ENCODE measurements at regions not wholly inside any gene's neighbourhood (a gene's known extent, or its start where the extent isn't known, plus 50 kb on each side); places are given as distances from the start of the nearest gene placed in this dataset.

DNA sequence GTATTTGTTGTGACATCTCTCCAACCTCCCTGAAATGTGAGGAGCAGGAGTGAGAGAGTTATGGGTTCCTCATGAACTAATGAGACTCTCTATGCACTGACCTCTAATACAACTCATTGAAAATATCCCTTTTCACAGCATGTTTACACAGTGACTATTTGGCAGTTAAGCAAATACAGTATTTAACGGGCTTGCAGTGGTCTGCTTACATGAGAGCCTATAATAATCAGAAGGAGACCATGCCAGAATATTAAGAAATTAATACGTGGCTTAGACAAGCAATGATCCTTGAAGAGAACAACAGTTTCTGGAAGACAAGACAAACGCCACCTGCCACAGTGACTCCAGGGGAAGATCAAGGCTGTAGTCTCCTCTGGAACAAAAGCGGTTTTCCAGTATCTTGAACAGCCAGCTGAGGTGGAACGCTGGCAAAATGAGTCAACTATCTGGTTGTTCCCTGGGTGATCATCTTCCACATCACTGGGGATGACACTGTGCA lies 424.5 kb downstream of the DMAC1 start:
- Mint-ChIP-seq H3K9me3 (ENCODE audit: unreplicated experiment) (peaks cover 8% of the 10 kb centered on the region), H3K36me3 (ENCODE audit: insufficient read depth, unreplicated experiment) (no peaks in the 10 kb centered on the region), H3K4me3 (ENCODE audit: unreplicated experiment) (no peak overlapping the region), H3K4me1 (ENCODE audit: insufficient read depth, unreplicated experiment) (no peaks in the 10 kb centered on the region), H3K27me3 (ENCODE audit: insufficient read depth, unreplicated experiment) (peaks cover 12% of the 10 kb centered on the region), H3K27ac (ENCODE audit: low read depth, unreplicated experiment) (no peak overlapping the region)
- DNase-seq (ENCODE audit: unreplicated experiment): no peak
- no TSS peak for BruUV-seq (replicated peaks)
- TF ChIP-seq, protein P1, sequence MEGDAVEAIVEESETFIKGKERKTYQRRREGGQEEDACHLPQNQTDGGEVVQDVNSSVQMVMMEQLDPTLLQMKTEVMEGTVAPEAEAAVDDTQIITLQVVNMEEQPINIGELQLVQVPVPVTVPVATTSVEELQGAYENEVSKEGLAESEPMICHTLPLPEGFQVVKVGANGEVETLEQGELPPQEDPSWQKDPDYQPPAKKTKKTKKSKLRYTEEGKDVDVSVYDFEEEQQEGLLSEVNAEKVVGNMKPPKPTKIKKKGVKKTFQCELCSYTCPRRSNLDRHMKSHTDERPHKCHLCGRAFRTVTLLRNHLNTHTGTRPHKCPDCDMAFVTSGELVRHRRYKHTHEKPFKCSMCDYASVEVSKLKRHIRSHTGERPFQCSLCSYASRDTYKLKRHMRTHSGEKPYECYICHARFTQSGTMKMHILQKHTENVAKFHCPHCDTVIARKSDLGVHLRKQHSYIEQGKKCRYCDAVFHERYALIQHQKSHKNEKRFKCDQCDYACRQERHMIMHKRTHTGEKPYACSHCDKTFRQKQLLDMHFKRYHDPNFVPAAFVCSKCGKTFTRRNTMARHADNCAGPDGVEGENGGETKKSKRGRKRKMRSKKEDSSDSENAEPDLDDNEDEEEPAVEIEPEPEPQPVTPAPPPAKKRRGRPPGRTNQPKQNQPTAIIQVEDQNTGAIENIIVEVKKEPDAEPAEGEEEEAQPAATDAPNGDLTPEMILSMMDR (IDR thresholded peaks at IDR 0.05; ENCODE audit: unreplicated experiment): no peak
- ChIA-PET CTCF (no interaction called here), POLR2A (interaction anchor here (0.6 kb wide), 1 partner anchor 25 kb away, joined by 3 read pairs; no protein-coding TSS in a partner anchor)
- intact Hi-C loops (cut with micrococcal nuclease): no loop called here

DNA sequence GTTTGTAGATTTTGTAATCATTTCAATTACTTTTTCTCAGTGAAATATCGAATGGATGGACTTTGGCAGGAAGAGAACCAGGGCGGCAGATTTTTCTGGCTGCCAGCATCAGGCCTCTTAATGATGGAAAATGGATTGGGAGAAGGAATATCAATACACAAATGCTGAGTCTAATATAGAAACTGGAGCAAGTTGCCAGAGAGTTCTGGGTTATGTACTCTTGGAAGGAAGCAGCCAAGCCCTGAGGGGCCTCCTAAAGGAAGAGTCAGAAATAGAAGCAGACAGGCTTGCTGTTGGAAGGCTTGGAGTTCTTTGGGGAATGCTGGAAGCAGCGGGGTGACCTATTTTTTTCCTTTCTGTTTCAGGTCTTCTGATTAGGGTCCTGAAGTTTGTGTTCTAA lies 428.6 kb downstream of the DMAC1 start:
- DNase-seq (ENCODE audit: unreplicated experiment): no peak
- ChIA-PET POLR2A (no interaction called here), CTCF (no interaction called here)
- Mint-ChIP-seq H3K4me3 (ENCODE audit: unreplicated experiment) (no peak overlapping the region), H3K9me3 (ENCODE audit: unreplicated experiment) (peaks cover 2% of the 10 kb centered on the region), H3K27ac (ENCODE audit: low read depth, unreplicated experiment) (no peak overlapping the region), H3K36me3 (ENCODE audit: insufficient read depth, unreplicated experiment) (no peaks in the 10 kb centered on the region), H3K27me3 (ENCODE audit: insufficient read depth, unreplicated experiment) (no peaks in the 10 kb centered on the region), H3K4me1 (ENCODE audit: insufficient read depth, unreplicated experiment) (no peaks in the 10 kb centered on the region)
- no TSS peak for BruUV-seq (replicated peaks)
- TF ChIP-seq, protein P1 (IDR thresholded peaks at IDR 0.05; ENCODE audit: unreplicated experiment): no peak
- intact Hi-C loops (cut with micrococcal nuclease): no loop called here

DNA sequence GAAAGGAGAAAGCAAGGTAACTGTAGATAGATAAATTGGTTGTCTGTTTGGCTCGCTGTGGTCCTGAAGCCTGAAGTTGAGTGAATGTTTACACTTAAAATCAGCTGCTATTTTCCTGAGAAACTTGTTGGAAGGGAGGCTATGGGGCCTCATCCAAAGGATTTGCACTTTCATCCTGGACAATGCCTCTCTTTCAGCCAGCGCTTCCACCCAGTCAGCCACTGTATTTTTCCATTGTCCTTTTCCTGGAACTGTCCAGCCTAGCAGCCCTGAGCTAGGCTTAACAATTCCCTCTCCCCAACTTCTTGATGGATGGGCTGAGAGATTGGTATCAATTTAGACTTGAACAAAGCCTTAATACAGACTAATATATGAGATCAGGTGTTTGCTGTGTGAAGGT lies 429.2 kb downstream of the DMAC1 start:
- Mint-ChIP-seq H3K4me1 (ENCODE audit: insufficient read depth, unreplicated experiment) (no peaks in the 10 kb centered on the region), H3K36me3 (ENCODE audit: insufficient read depth, unreplicated experiment) (no peaks in the 10 kb centered on the region), H3K27ac (ENCODE audit: low read depth, unreplicated experiment) (no peak overlapping the region), H3K27me3 (ENCODE audit: insufficient read depth, unreplicated experiment) (no peaks in the 10 kb centered on the region), H3K9me3 (ENCODE audit: unreplicated experiment) (no peaks in the 10 kb centered on the region), H3K4me3 (ENCODE audit: unreplicated experiment) (no peak overlapping the region)
- ChIA-PET CTCF (interaction anchor here (0.7 kb wide), 1 partner anchor 887 kb away, joined by 3 read pairs; no protein-coding TSS in a partner anchor), POLR2A (no interaction called here)
- intact Hi-C loops (cut with micrococcal nuclease): no loop called here
- DNase-seq (ENCODE audit: unreplicated experiment): no peak
- TF ChIP-seq, protein P1 (IDR thresholded peaks at IDR 0.05; ENCODE audit: unreplicated experiment): no peak
- no TSS peak for BruUV-seq (replicated peaks)

DNA sequence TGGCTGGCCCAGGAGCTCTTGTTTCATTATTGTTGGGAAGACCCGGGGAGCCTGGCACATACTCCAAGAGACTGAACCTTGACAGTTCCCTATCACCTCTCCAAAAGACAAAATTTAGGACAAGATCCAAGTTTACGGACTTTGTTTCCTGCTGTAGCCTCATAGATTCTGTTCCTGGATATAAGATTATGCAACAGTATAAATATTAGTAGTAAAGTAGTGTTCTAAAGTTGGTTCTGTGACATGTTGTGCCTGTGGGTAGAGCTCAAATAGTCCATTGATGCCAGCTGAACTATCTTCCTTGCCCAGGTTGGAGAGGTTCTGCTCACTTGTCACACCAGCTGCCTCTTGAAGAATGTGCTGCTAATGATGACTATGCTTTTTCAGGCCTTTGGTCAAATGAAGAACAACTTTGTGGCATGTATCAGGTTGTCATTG lies 430.2 kb downstream of the DMAC1 start:
- no peak overlapping the region for H3K4me3 Mint-ChIP-seq (ENCODE audit: unreplicated experiment)
- H3K4me1 Mint-ChIP-seq (ENCODE audit: insufficient read depth, unreplicated experiment): no peaks in the 10 kb centered on the region
- ChIA-PET CTCF (interaction anchor here (0.6 to 0.7 kb wide), 2 partner anchors 12 to 244 kb away, joined by 3 read pairs; no protein-coding TSS in a partner anchor), POLR2A (no interaction called here)
- H3K27ac Mint-ChIP-seq (ENCODE audit: low read depth, unreplicated experiment): no peak overlapping the region
- TF ChIP-seq, protein P1 (IDR thresholded peaks at IDR 0.05; ENCODE audit: unreplicated experiment): no peak
- H3K9me3 Mint-ChIP-seq (ENCODE audit: unreplicated experiment): no peaks in the 10 kb centered on the region
- H3K27me3 Mint-ChIP-seq (ENCODE audit: insufficient read depth, unreplicated experiment): no peaks in the 10 kb centered on the region
- intact Hi-C loops (cut with micrococcal nuclease): no loop called here
- DNase-seq (ENCODE audit: unreplicated experiment): no peak
- no peaks in the 10 kb centered on the region for H3K36me3 Mint-ChIP-seq (ENCODE audit: insufficient read depth, unreplicated experiment)
- BruUV-seq (replicated peaks): no TSS peak
